MCF 10A (cell line): ENCODE measurements at regions not wholly inside any gene's neighbourhood (a gene's known extent, or its start where the extent isn't known, plus 50 kb on each side); places are given as distances from the start of the nearest gene placed in this dataset.

Source experiments
- BruUV-seq: library from RNA; stranded (reverse); fragments of 400-500 nt; replicated peaks from 2 replicates; lab custom pipeline; 2021; lab: Mats Ljungman, UMichigan
- CTCF ChIA-PET: fragments of 300-600 bp; sonication (Branson Sonifier 250); formaldehyde crosslinking; extraction: SDS; loops from one replicate; lab custom pipeline; 2021; ENCODE audit warnings: antibody characterized with exemption, inconsistent platforms; lab: Yijun Ruan, JAX
- POLR2A ChIA-PET: fragments of 300-600, 350-650 bp; sonication (Branson Sonifier 250); formaldehyde crosslinking; extraction: SDS; loops from one replicate; lab custom pipeline; 2020; ENCODE audit warnings: antibody characterized with exemption, inconsistent platforms; lab: Yijun Ruan, JAX
- DNase-seq: peaks from one replicate; pipeline ENCODE4 v3.0.0-alpha.2; 2018; ENCODE audit not compliant: unreplicated experiment
- H3K27ac Mint-ChIP-seq: one replicate; pipeline ENCODE4 v1.8.0; 2022; ENCODE audit warnings: mild to moderate bottlenecking, low read depth, mixed read lengths; ENCODE audit not compliant: unreplicated experiment
- H3K27me3 Mint-ChIP-seq: one replicate; pipeline ENCODE4 v1.8.0; 2022; ENCODE audit warnings: mixed read lengths; ENCODE audit not compliant: insufficient read depth, unreplicated experiment
- H3K36me3 Mint-ChIP-seq: one replicate; pipeline ENCODE4 v1.8.0; 2022; ENCODE audit warnings: mild to moderate bottlenecking, moderate library complexity, mixed read lengths; ENCODE audit not compliant: insufficient read depth, unreplicated experiment
- H3K4me1 Mint-ChIP-seq: one replicate; pipeline ENCODE4 v1.8.0; 2022; ENCODE audit warnings: mixed read lengths; ENCODE audit not compliant: insufficient read depth, unreplicated experiment
- H3K4me3 Mint-ChIP-seq: one replicate; pipeline ENCODE4 v1.8.0; 2022; ENCODE audit warnings: mild to moderate bottlenecking, moderate library complexity, mixed read lengths; ENCODE audit not compliant: unreplicated experiment
- H3K9me3 Mint-ChIP-seq: one replicate; pipeline ENCODE4 v1.8.0; 2022; ENCODE audit warnings: mixed read lengths; ENCODE audit not compliant: unreplicated experiment
- intact Hi-C: fragments of 100-400 bp; cut with micrococcal nuclease; formaldehyde crosslinking; loops from 2 replicates; pipeline ENCODE4 v1.14.1; 2022
- TF ChIP-seq, protein P1 (sequence below): fragments of 200-600 bp; IDR thresholded peaks from one replicate; pipeline ENCODE4 v1.8.0; 2022; ENCODE audit warnings: antibody characterized with exemption, mild to moderate bottlenecking; ENCODE audit not compliant: unreplicated experiment

DNA sequence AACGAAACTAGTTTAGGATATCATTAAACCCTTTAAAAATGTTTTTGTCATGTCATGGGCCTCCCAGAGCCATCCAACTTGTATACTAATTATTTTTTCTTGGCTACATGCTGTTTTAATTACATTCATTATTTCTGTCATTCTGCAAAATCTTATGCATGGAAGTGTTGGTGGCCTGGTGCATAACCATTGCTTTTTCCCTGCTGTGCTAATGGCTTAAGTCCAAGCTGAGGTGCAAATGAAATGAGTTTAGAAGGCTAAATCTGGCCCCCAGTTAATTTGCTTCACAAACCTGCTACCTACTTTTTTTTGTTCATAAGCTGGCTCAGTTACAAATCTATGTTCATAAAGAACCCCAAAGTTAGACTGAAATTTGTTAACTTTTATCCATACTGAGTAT is 1249.9 kb downstream of the EPHA7 start:
- ChIA-PET POLR2A (no interaction called here), CTCF (no interaction called here)
- Mint-ChIP-seq H3K4me3 (no peak overlapping the region), H3K4me1 (peaks cover 6% of the 10 kb centered on the region), H3K27ac (no peak overlapping the region), H3K36me3 (no peaks in the 10 kb centered on the region), H3K27me3 (no peaks in the 10 kb centered on the region), H3K9me3 (no peaks in the 10 kb centered on the region)
- TF ChIP-seq, protein P1, sequence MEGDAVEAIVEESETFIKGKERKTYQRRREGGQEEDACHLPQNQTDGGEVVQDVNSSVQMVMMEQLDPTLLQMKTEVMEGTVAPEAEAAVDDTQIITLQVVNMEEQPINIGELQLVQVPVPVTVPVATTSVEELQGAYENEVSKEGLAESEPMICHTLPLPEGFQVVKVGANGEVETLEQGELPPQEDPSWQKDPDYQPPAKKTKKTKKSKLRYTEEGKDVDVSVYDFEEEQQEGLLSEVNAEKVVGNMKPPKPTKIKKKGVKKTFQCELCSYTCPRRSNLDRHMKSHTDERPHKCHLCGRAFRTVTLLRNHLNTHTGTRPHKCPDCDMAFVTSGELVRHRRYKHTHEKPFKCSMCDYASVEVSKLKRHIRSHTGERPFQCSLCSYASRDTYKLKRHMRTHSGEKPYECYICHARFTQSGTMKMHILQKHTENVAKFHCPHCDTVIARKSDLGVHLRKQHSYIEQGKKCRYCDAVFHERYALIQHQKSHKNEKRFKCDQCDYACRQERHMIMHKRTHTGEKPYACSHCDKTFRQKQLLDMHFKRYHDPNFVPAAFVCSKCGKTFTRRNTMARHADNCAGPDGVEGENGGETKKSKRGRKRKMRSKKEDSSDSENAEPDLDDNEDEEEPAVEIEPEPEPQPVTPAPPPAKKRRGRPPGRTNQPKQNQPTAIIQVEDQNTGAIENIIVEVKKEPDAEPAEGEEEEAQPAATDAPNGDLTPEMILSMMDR = no peak
- no peak for DNase-seq
- intact Hi-C loops = no loop called here
- BruUV-seq = no TSS peak

DNA sequence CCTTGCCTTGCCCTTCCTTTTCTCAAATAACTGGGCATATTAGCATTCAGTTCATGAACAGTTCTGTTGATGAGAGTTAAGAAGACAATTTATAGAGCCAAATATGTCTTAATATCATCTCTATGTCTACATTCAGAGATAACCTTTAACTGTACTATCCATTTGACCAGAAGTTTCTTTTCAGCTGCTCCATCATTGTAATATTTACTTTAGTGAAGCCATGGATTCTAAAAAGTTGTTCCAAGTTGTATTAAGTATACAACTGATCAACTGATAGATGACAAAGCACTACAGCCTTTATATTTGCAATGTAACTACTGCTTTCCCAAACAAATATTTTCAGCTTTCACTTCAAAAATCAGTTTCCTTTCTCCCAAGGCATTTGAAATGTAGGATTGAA is 1252.7 kb downstream of the EPHA7 start:
- Mint-ChIP-seq H3K27me3 (no peaks in the 10 kb centered on the region), H3K4me3 (no peak overlapping the region), H3K4me1 (no peaks in the 10 kb centered on the region), H3K36me3 (no peaks in the 10 kb centered on the region), H3K27ac (no peak overlapping the region), H3K9me3 (no peaks in the 10 kb centered on the region)
- DNase-seq = no peak
- TF ChIP-seq, protein P1 = no peak
- intact Hi-C loops = no loop called here
- ChIA-PET POLR2A (interaction anchor here (0.6 kb wide), 1 partner anchor 140 kb away, joined by 3 read pairs; no protein-coding TSS in a partner anchor), CTCF (interaction anchor here (0.6 kb wide), 1 partner anchor 1864 kb away, joined by 4 read pairs; no protein-coding TSS in a partner anchor)
- BruUV-seq = no TSS peak

DNA sequence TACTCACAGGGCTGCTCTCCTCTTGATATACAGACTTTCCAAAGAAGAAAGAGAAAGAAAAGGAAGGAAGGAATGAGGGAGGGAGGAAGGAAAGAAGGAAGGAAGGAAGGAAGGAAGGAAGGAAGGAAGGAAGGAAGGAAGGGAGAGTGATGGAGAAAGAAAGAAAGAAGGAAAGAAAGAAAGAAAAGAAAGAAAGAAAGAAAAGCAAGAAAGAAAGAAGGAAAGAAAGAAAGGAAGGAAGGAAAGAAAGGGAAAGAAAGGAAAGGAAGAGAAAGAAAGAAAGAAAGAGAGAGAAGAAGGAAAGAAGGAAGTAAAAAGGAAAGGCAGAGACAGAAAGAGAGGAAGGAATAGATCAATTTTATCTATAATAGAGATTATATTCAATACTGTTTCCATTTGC is 1257.4 kb downstream of the EPHA7 start:
- Mint-ChIP-seq H3K9me3 (no peaks in the 10 kb centered on the region), H3K36me3 (no peaks in the 10 kb centered on the region), H3K4me3 (no peak overlapping the region), H3K27ac (no peak overlapping the region), H3K27me3 (no peaks in the 10 kb centered on the region), H3K4me1 (no peaks in the 10 kb centered on the region)
- ChIA-PET POLR2A (no interaction called here), CTCF (interaction anchor here (0.6 to 0.7 kb wide), 2 partner anchors 121 to 1076 kb away, joined by 3 to 4 read pairs; no protein-coding TSS in a partner anchor)
- intact Hi-C loops = no loop called here
- TF ChIP-seq, protein P1 = no peak
- no peak for DNase-seq
- no TSS peak for BruUV-seq

DNA sequence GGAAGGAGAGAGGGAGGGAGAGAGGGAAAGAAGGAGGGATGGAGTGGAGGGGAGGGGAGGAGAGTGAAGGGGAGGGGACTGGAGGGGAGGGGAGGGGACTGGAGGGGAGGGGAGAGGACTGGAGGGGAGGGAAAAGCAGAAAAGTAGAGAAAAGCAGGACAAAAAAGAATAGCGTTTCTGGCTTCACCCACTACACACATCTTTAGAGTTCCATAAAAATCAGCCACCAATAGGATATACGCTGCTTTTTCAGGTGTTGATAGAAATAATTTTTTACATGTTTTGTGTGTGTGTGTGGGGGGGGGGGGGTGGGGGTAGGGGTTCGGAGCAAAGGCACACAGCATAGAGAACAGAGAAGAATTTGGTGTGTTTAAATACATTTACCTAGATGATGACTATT is 1259.1 kb downstream of the EPHA7 start:
- CTCF ChIA-PET = interaction anchor here (0.7 kb wide), 1 partner anchor 383 kb away, joined by 3 read pairs; no protein-coding TSS in a partner anchor
- Mint-ChIP-seq H3K4me3 (no peak overlapping the region), H3K27me3 (no peaks in the 10 kb centered on the region), H3K9me3 (no peaks in the 10 kb centered on the region), H3K4me1 (no peaks in the 10 kb centered on the region), H3K27ac (no peak overlapping the region), H3K36me3 (no peaks in the 10 kb centered on the region)
- POLR2A ChIA-PET = no interaction called here
- TF ChIP-seq, protein P1 = no peak
- intact Hi-C loops = no loop called here
- no TSS peak for BruUV-seq
- no peak for DNase-seq
